Mucosa of stomach (tissue), 1 donor: ENCODE measurements at regions not wholly inside any gene's neighbourhood (a gene's known extent, or its start where the extent isn't known, plus 50 kb on each side); places are given as distances from the start of the nearest gene placed in this dataset.

Experiments used
- H3K27me3 ChIP-seq: one replicate; pipeline ENCODE4 v1.7.0; 2013; ENCODE audit warnings: mild to moderate bottlenecking, low read length; ENCODE audit not compliant: control insufficient read depth, insufficient read depth
- H3K36me3 ChIP-seq: one replicate; pipeline ENCODE4 v1.7.0; 2013; ENCODE audit warnings: low read length; ENCODE audit not compliant: control insufficient read depth, insufficient read depth
- H3K4me1 ChIP-seq: one replicate; pipeline ENCODE4 v1.7.0; 2013; ENCODE audit warnings: mild to moderate bottlenecking, low read length; ENCODE audit not compliant: control insufficient read depth, insufficient read depth
- H3K4me3 ChIP-seq: one replicate; pipeline ENCODE4 v1.7.0; 2013; ENCODE audit warnings: low read length
- H3K9ac ChIP-seq: one replicate; pipeline ENCODE4 v1.7.0; 2013; ENCODE audit warnings: mild to moderate bottlenecking, low read length, moderate library complexity
- H3K9me3 ChIP-seq: one replicate; pipeline ENCODE4 v1.7.0; 2013; ENCODE audit warnings: mild to moderate bottlenecking, low read length, moderate library complexity; ENCODE audit not compliant: control insufficient read depth
- donor health status: Pancreatic carcinoma.

- H3K27me3 ChIP-seq = no peaks in the 10 kb centered on the region
- no peaks in the 10 kb centered on the region for H3K4me1 ChIP-seq
- H3K9me3 ChIP-seq = no peaks in the 10 kb centered on the region
- H3K36me3 ChIP-seq = no peaks in the 10 kb centered on the region
- H3K4me3 ChIP-seq = no peak overlapping the region
- H3K9ac ChIP-seq = no peak overlapping the region
These were observed 116.4 kb downstream of the TRIM29 start for GRCh38 chr11:120021391-120021953.

- Histone ChIP-seq H3K4me3 (no peak overlapping the region), H3K9ac (no peak overlapping the region), H3K4me1 (no peaks in the 10 kb centered on the region), H3K27me3 (peaks cover 1% of the 10 kb centered on the region), H3K9me3 (no peaks in the 10 kb centered on the region), H3K36me3 (no peaks in the 10 kb centered on the region)
These were observed 116.9 kb downstream of the TRIM29 start for GRCh38 chr11:120020981-120021380.

- Histone ChIP-seq H3K4me3 (no peak overlapping the region), H3K27me3 (peaks cover 5% of the 10 kb centered on the region), H3K4me1 (no peaks in the 10 kb centered on the region), H3K36me3 (no peaks in the 10 kb centered on the region), H3K9ac (no peak overlapping the region), H3K9me3 (no peaks in the 10 kb centered on the region)
These were observed 117.4 kb downstream of the TRIM29 start for GRCh38 chr11:120020486-120020885.

GRCh38 chr11:120019191-120019590 is 118.7 kb downstream of the TRIM29 start:
- no peaks in the 10 kb centered on the region for H3K4me1 ChIP-seq
- H3K4me3 ChIP-seq = no peak overlapping the region
- peaks cover 5% of the 10 kb centered on the region for H3K27me3 ChIP-seq
- H3K9ac ChIP-seq = no peak overlapping the region
- H3K9me3 ChIP-seq = no peaks in the 10 kb centered on the region
- H3K36me3 ChIP-seq = no peaks in the 10 kb centered on the region

DNA sequence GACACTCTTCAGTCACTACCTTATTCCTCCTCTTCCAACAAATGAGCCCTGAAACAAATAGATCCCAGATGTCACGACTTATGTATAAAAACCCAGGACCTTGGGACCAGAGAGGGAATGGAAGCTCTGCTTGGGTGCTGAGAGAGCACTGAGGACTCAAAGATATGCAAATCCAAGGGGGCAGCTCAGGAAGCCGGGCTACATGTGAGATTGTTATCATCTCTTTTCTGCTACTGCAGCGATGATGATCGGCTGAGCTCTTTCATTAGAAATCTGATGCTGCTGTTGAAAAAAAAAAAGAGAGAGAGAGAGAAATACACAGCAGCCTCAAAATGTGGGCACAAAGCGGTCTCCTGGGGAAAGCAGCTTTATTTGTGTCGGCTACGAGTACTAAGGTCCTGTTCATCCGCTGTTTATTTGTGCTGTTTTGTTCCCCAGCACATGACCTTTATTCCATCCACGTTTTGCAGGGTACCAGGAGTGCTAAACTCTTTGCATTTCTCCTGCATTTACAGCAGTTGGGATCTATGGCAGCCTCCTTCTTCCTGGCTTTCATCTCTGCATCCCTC is 120.2 kb downstream of the TRIM29 start:
- Histone ChIP-seq H3K9me3 (no peaks in the 10 kb centered on the region), H3K27me3 (peaks cover 18% of the 10 kb centered on the region), H3K4me3 (no peak overlapping the region), H3K36me3 (no peaks in the 10 kb centered on the region), H3K9ac (no peak overlapping the region), H3K4me1 (peaks cover 6% of the 10 kb centered on the region)

DNA sequence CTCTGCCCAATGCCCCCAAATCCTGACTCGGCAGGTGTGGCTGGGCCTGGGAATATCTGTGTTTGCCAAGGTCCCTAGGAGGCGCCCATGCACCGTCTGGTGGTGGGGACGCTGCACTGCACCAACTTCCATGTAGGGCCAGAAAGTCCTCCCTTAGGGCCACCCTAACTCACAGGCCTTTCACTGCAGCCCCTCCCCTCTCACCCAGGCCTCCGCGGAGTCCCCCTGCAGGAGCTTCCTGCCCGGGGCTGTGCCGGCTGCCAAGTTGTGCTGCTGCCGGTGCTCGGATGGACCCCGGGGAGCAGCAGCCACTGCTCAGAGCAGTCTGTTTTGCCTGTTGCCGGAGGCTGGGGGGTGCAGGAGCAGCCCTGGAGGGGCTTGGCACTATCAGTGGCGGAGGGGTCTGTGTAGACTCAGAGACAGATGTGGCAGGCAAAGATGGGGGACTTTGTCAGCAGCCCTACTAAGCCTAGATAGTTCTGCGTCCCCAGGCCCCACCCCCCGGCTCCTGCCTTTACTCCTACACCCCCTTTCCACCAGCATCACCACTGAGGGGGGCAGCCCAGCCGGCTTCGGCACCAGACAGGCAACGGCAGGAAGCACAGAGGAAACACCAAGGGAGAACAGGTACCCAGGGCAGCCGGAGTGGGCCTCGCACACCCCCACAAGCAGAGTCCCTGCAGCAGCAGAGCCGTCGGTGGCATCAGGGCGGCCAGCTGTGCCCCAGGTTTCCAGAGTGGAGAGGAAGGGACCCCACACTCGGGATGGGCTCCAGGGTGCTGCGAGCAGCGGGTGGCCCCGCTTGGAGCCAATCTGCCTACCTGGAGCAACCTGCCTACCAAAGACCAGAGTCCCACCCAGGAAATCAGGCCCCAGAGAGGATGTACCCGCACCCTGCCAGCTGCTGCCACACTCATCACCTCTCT is 124.3 kb downstream of the TRIM29 start:
- H3K4me3 ChIP-seq = no peak overlapping the region
- peaks cover 29% of the 10 kb centered on the region for H3K27me3 ChIP-seq
- H3K9ac ChIP-seq = no peak overlapping the region

DNA sequence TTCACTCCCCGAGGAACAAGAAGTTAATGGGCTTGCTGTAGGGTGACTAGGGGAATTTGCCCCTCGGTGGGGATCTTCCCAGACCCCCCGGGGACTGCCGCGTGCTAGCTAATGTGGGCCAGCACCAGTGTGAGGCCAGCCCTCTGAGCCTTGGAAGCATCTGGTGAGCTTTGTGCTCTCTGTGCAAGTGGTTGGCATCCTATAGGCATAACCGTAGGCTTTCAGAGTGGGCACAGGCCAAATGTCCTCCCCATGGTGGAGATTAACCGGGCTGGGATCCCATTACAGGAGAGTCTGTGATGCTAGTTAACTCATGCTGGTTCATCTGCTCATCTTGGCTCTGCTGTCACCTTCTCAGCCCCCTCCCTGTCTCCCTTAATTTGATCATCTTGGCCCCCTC is 125.7 kb downstream of the TRIM29 start:
- no peaks in the 10 kb centered on the region for H3K9me3 ChIP-seq
- H3K4me3 ChIP-seq = no peak overlapping the region
- H3K4me1 ChIP-seq = peaks cover 6% of the 10 kb centered on the region
- peaks cover 29% of the 10 kb centered on the region for H3K27me3 ChIP-seq
- no peaks in the 10 kb centered on the region for H3K36me3 ChIP-seq
- H3K9ac ChIP-seq = no peak overlapping the region

More for the DNA sequence above, 124.3 kb downstream of the TRIM29 start:
- Histone ChIP-seq H3K4me1 (peaks cover 6% of the 10 kb centered on the region), H3K9me3 (no peaks in the 10 kb centered on the region), H3K36me3 (no peaks in the 10 kb centered on the region)

DNA sequence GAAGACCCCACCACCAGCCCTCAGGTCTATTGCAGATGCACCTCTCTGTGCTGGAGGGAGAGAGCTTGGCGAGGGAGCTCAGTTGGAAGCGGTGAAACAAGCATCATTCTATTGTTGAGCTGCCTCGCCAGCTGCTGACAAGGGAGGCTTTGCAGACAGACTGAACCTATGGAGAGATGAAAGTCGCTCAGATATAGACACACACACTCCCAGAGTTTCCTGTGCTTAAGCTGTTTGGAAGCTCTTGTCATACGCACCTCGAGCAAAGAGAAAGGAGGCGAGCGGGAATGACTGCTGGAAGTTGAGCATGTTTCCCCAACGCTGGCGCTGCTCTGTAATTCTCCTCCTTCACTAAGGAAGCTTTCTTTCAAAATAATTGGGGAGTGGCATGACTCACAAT is 126.1 kb downstream of the TRIM29 start:
- Histone ChIP-seq H3K9me3 (no peaks in the 10 kb centered on the region), H3K36me3 (no peaks in the 10 kb centered on the region), H3K27me3 (peaks cover 29% of the 10 kb centered on the region), H3K4me3 (no peak overlapping the region), H3K4me1 (peaks cover 6% of the 10 kb centered on the region), H3K9ac (no peak overlapping the region)

DNA sequence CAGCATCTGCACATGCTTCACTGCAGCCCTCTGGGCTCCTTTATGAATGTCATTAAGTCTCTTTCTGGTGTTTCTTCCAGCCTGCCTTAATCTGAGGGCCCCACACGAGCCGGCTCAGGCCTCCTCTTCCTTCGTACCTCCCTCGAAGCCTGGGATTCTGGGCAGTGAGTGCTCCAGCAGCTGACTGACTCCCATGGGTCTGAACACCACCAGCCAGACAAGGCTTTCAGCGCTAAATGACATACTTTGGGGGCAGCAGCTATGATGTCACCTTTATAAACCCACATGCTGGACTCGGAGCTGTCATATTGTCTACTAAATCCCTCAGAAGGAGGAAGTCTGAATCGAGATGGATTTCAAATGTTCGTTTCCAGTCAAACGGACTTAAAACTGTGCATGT is 127.1 kb downstream of the TRIM29 start:
- peaks cover 26% of the 10 kb centered on the region for H3K27me3 ChIP-seq

GRCh38 chr11:120009938-120010337 is 128.0 kb downstream of the TRIM29 start:
- Histone ChIP-seq H3K9ac (no peak overlapping the region), H3K4me1 (peaks cover 6% of the 10 kb centered on the region), H3K27me3 (peaks cover 24% of the 10 kb centered on the region), H3K9me3 (no peaks in the 10 kb centered on the region), H3K36me3 (no peaks in the 10 kb centered on the region), H3K4me3 (no peak overlapping the region)

More for the DNA sequence above, 127.1 kb downstream of the TRIM29 start:
- Histone ChIP-seq H3K4me1 (peaks cover 6% of the 10 kb centered on the region), H3K9me3 (no peaks in the 10 kb centered on the region), H3K36me3 (no peaks in the 10 kb centered on the region), H3K9ac (no peak overlapping the region), H3K4me3 (no peak overlapping the region)

DNA sequence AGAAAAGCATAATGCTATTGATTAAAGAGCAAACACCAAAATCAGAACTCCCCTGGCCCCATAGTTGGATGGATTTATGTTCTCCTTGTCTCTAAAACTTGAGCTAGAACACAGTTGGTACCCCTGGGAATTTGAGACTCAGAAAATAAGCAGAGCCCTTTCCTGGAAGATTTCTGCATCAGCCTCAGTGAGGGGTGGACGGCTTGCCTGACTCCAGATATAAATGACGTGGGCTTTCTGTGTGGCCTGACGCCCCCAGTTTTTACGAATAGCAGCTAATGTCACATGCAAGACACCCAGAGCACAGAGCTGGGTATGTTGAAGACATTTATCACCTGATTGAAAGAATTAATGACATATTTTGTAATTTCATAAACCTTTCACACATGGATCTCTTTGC is 130.8 kb downstream of the TRIM29 start:
- no peak overlapping the region for H3K9ac ChIP-seq
- no peaks in the 10 kb centered on the region for H3K9me3 ChIP-seq
- peaks cover 8% of the 10 kb centered on the region for H3K27me3 ChIP-seq
- no peak overlapping the region for H3K4me3 ChIP-seq
- H3K36me3 ChIP-seq = no peaks in the 10 kb centered on the region
- no peaks in the 10 kb centered on the region for H3K4me1 ChIP-seq

DNA sequence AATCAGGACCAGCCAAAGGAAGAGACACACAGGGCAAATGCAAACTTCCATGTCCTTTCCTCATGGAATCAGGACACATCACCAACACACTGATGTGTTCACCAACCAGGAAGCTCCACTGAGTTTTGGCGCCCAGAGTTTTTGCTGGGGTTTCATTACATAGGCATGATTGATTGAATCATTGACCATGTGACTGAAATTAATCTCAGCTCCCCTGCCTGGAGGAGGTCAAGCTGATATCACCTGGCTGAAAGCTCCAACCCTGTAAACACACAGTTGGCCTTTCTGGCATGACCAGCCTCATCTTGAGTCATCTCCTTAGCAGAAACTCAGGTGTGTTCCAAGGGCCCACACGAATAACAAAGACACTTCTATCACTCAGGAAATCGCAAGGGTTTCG is 133.2 kb downstream of the TRIM29 start:
- H3K9me3 ChIP-seq = no peaks in the 10 kb centered on the region
- H3K36me3 ChIP-seq = no peaks in the 10 kb centered on the region
- no peak overlapping the region for H3K9ac ChIP-seq
- no peaks in the 10 kb centered on the region for H3K4me1 ChIP-seq
- no peak overlapping the region for H3K4me3 ChIP-seq
- H3K27me3 ChIP-seq = peaks cover 5% of the 10 kb centered on the region
